Anterior cingulate cortex (tissue), 58 donors: ENCODE measurements at regions not wholly inside any gene's neighbourhood (a gene's known extent, or its start where the extent isn't known, plus 50 kb on each side); places are given as distances from the start of the nearest gene placed in this dataset.
"Not testable (repeated sequence)": the region's sequence is repeated elsewhere in the genome, so short reads cannot be mapped to it uniquely, and the experiment has no call there.

ENCODE experiments used
- DNase-seq, 58 donors: peaks; one replicate each; lab custom pipeline; 2025; lab: John Stamatoyannopoulos, UW

DNA sequence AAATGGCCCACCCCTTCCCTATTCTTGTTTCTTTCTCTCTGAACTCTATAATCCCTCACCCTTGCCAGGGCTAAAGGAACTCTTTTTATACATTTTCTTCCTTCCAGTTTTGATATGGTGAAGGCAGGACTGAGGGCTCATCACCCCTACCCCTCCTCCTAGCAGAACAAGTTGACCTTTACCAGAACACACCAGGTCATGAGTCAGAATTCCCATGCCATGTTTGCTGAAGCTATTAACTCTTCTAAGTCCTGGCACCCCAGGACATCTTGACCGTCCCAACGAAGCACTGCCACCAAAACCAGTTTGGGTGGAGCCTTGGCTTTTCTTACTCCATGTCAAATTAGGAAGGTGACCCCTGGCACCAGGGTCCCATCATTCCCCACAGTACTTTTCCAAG, 57.5 kb upstream of the DYNLT3 start:
- DNase-seq = no peak

DNA sequence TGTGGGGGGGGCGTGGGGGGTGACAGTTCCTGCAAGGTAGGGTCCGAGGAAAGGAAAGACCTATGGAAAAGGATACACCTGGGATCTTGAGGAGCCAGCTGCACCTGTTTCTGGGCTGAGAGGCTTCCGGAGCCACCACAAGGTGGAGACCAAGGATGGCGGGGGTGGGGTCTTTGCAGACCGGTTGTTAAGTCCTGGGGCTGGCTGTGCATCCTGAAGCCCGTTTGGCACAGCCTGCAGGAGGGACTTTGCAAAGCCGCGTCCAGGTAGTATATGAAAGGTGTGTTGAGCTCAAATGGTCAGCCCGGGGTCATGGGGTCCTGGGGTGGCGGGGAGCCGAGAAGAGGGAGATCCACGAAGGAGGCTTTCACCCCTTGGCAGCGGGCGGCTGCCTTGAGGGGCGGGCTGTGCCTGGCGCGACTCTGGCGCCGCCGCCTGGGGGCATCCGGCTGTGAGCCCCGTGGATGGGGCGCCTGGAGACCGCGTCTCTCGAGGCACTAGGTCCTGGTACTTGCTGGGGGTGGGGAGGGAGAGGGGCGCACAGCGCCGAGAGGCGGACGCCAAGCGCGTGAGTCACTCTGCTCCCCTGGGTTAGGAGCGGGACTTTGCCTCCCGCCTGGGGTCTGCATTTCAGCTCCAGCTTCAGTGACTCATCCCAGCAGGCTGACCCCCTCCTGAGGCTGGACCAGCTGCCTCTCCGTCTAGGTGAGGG, 58.2 kb upstream of the DYNLT3 start:
- peak in 8 of 58 donors; percentile 0 to 15 (median 0) for DNase-seq

GRCh38 chrX:37906357-37906756, 59.0 kb upstream of the DYNLT3 start:
- DNase-seq = no peak

GRCh38 chrX:37910186-37910585, 62.8 kb upstream of the DYNLT3 start:
- no peak for DNase-seq

DNA sequence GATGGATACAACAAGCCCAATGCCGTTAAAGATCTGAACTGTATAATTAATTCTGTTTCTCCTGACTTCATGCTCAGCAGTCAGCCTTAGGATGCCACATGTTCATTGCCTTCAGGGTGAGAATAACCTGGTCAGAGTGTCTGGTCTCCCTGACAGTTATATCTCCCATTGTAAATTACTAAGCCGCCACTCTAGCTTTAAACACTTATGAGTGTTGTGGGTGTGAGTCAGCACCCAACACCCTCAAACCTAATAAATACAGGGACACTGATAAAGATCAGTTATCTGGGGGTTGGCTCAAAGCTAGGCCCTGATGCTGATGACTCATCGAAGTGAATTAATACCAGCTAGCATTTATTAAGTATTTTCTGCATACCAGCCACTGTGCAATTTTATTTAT, 64.9 kb upstream of the DYNLT3 start:
- no peak for DNase-seq

DNA sequence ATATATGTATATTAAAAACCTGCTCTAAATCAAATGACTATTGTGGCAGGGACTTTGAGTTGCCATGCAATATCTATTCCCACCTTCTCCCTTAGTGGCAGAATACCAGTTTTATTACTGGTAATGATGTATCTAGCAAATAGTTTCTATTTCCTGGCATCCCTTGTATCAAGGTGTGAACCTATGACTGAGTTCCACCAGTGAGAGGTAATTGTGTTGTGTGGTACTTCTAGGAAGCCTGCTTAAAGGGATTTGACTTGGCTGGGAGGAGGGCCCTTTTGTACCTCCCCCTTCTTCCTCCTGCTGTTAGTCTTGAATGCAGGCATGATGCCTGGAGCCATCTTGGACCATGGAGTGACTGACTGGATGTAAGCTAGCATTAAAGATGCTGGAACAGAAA, 65.4 kb upstream of the DYNLT3 start:
- DNase-seq = no peak

- DNase-seq = no peak
Observed at GRCh38 chrX:37918168-37918567, 70.8 kb upstream of the DYNLT3 start.

- no peak for DNase-seq
Observed at GRCh38 chrX:37918703-37919102, 71.3 kb upstream of the DYNLT3 start.

DNA sequence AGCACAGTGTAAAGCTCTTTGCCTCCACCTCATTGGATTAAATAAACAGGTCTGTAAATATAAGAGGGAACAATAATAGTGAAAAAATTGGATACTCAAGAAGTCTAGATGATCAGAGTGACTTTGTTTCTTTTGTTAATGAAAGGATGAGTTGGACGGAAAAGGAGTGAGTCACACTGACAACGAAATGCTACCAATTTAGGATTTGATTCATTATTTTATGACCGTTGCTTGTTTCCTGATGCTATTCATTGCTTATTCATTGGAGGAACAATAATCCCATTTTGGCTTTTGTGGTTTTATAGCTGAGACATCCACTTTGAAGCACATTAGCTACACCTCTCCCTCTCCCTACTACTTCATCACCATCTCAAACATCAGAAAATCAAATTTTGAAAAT, 74.4 kb upstream of the DYNLT3 start:
- no peak for DNase-seq

GRCh38 chrX:37922928-37923327, 75.6 kb upstream of the DYNLT3 start:
- no peak for DNase-seq

- not testable (repeated sequence) for DNase-seq
Observed at GRCh38 chrX:37925761-37926160, 78.4 kb upstream of the DYNLT3 start.

GRCh38 chrX:37926700-37927099, 79.3 kb upstream of the DYNLT3 start:
- DNase-seq = no peak

- DNase-seq = no peak
Observed at GRCh38 chrX:37942170-37942569, 64.2 kb upstream of the SYTL5 start.

- DNase-seq = no peak
Observed at GRCh38 chrX:37943554-37944344, 62.6 kb upstream of the SYTL5 start.

DNA sequence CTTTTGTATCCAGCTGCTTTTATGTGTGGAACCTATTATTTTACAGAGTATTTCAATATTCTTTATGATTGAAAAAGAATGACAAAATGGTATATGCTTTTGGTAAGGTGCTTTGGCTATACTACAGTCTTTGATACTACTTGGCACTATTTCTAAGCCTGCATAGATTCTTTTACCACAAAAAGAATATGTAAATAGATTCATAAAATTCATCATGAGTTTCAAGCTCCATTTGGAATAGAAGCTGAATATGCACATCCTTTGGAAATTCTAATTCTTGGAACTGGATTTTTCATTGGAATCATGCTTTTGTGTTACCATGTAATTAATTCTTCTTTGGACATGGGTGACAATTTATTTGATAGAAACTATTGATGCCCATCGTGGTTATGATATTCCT, 60.2 kb upstream of the SYTL5 start:
- DNase-seq = no peak

GRCh38 chrX:37955273-37955672, 51.1 kb upstream of the SYTL5 start:
- DNase-seq = no peak

GRCh38 chrX:37956223-37956622, 50.1 kb upstream of the SYTL5 start:
- DNase-seq = no peak
